ENCODE measurements at regions not wholly inside any gene's neighbourhood (a gene's known extent, or its start where the extent isn't known, plus 50 kb on each side); places are given as distances from the start of the nearest gene placed in this dataset.
A peak's percentile ranks its signal among the peaks of the same experiment; 100 is the strongest.

DNA sequence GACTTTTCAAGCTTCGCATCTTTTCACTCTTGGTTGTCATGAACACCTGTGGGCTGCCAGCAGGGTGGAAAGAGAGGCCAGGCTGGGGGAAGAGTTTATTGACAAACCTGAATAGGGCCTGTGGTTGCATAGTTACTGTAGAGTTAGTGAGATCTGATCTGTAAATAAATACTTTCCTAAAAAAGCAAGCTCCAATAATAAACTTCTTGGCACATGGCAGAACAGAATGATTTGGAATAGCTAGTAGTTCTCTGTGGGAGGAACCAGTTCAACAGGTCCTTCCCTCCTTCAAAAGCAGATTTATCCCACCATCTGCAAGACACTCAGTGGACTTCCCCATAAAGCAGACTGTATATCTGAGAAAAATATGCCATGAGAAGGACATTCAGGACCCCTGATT, 445.0 kb downstream of the HACE1 start:
- peak; percentile 52 for DNase-seq (ENCODE audit: low read depth)
- TF ChIP-seq, protein P1, sequence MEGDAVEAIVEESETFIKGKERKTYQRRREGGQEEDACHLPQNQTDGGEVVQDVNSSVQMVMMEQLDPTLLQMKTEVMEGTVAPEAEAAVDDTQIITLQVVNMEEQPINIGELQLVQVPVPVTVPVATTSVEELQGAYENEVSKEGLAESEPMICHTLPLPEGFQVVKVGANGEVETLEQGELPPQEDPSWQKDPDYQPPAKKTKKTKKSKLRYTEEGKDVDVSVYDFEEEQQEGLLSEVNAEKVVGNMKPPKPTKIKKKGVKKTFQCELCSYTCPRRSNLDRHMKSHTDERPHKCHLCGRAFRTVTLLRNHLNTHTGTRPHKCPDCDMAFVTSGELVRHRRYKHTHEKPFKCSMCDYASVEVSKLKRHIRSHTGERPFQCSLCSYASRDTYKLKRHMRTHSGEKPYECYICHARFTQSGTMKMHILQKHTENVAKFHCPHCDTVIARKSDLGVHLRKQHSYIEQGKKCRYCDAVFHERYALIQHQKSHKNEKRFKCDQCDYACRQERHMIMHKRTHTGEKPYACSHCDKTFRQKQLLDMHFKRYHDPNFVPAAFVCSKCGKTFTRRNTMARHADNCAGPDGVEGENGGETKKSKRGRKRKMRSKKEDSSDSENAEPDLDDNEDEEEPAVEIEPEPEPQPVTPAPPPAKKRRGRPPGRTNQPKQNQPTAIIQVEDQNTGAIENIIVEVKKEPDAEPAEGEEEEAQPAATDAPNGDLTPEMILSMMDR (IDR thresholded peaks at IDR 0.05; ENCODE audit: control insufficient read depth, extremely low read depth, insufficient read depth) = no peak
- H3K4me3 ChIP-seq (ENCODE audit: low read depth, low read length) = no peak overlapping the region

DNA sequence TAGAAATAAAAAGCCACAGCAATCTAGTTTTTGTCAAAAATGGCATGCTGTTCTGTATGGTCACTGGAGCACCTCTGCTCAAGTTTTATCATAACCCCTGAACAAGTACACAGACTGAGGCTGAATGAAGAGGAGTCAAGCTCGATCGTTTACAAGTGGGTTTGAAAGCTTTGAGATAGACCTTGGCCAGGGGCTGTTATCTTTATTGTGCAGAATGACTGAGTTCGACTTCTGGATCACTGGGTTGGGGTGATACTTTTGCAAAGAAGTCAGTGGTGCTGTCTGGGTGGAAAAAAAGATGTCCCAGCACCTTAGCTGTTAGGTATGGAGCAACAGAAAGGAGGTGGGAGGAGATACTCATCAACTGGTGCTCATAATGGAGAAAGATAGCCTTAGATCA, 446.0 kb downstream of the HACE1 start:
- TF ChIP-seq, protein P1 (IDR thresholded peaks at IDR 0.05; ENCODE audit: control insufficient read depth, extremely low read depth, insufficient read depth) = no peak
- DNase-seq (ENCODE audit: low read depth) = no peak
- no peak overlapping the region for H3K4me3 ChIP-seq (ENCODE audit: low read depth, low read length)

DNA sequence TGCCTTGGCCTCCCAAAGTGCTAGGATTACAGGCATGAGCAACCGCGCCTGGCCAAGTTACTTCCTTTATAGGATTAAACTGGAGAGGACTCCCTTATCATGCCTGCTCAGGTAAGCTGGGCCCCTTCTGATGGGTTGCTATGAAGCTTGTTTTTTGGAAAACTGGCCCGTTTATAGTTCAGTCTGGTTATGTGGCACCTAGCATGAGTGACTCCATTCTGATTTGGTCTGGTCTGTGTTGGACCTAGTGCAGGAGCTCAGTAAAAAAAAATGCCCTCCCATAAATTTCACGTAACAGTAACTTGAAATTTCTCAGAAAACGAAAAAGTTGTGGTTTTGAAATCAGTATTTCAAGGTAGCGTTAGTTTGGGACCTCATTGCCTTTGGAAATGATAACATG, 448.4 kb downstream of the HACE1 start:
- no peak for DNase-seq (ENCODE audit: low read depth)
- H3K4me3 ChIP-seq (ENCODE audit: low read depth, low read length) = no peak overlapping the region
- TF ChIP-seq, protein P1 (IDR thresholded peaks at IDR 0.05; ENCODE audit: control insufficient read depth, extremely low read depth, insufficient read depth) = no peak

DNA sequence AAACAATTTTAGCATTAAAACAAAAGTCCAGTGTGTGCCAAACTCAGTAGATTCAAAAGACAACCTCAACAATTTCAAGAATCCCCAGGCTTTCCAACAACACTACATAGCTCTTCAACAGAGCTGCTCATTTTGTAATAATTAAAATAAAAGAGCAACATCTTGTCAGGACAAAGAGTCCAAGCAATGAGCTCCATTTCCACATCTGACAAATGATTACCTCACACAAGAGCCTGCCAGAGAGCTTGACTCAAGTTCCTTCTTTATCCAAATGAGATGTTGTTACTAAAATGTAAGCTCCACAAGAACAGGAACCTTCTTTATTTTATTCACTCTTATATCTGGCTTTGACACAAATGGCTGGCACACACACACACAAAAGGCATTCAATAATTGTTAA, 449.8 kb downstream of the HACE1 start:
- TF ChIP-seq, protein P1 (IDR thresholded peaks at IDR 0.05; ENCODE audit: control insufficient read depth, extremely low read depth, insufficient read depth) = no peak
- no peak for DNase-seq (ENCODE audit: low read depth)
- no peak overlapping the region for H3K4me3 ChIP-seq (ENCODE audit: low read depth, low read length)

DNA sequence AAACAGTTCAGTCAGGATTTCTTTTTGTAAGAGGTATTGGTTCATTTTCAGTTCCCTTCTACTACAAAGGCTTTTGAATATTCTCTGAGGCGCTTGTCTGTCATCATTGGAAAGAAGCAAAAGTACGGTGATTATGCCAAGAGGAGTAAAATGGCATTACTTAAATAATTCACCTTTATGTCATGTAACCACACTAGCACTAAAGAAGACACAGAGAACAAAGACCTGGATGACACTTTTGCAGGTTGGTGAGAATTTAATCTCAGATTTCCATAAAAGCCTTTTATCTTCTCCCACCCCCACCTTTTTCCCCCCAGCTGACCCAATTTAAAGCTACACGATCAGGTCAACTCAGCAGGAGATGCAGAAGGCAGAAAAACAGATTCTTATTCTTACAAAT, 451.8 kb downstream of the HACE1 start:
- DNase-seq (ENCODE audit: low read depth) = no peak
- TF ChIP-seq, protein P1 (IDR thresholded peaks at IDR 0.05; ENCODE audit: control insufficient read depth, extremely low read depth, insufficient read depth) = no peak
- H3K4me3 ChIP-seq (ENCODE audit: low read depth, low read length) = no peak overlapping the region

DNA sequence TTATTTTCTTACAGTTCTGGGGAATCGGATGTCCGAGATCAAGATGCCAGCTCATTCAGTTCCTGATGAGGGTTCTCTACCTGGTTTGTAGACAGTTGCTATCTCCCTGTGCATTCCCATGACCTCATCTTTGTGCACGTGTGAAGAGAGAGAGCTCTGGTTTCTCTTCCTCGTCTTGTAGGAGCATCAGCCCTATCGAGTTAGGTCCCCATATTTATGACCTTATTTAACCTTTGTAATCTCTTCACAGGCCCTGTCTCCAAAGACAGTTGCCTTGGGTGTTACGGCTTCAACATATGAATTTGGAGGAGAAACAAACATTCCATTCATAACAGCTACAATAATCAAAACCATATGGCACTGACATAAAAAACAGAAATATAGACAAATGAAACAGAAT, 455.3 kb downstream of the HACE1 start:
- no peak for DNase-seq (ENCODE audit: low read depth)
- TF ChIP-seq, protein P1 (IDR thresholded peaks at IDR 0.05; ENCODE audit: control insufficient read depth, extremely low read depth, insufficient read depth) = no peak
- H3K4me3 ChIP-seq (ENCODE audit: low read depth, low read length) = no peak overlapping the region

DNA sequence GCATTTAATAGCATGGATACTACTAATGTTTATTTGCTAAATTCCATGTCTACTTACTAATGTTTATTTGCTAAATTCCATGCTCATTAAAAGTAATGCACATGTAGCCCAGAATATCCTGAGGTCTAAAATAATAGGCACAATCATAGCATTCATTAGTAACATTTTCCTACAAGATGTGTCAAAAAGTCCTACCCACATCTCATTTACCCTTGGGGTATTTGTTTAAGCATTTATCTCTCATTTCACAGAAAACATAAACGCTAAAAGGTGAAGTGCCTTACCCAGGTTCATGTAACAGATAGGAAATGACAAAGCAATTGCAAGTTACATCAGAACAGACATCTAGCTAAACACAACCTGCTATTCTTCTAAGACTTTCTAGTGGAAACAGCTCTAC, 457.1 kb downstream of the HACE1 start:
- no peak overlapping the region for H3K4me3 ChIP-seq (ENCODE audit: low read depth, low read length)

More for the DNA sequence above, 457.1 kb downstream of the HACE1 start:
- DNase-seq (ENCODE audit: low read depth) = no peak
- TF ChIP-seq, protein P1 (IDR thresholded peaks at IDR 0.05; ENCODE audit: control insufficient read depth, extremely low read depth, insufficient read depth) = no peak

All from LNCaP clone FGC (cell line).